Ishikawa (cell line): ENCODE measurements at regions not wholly inside any gene's neighbourhood (a gene's known extent, or its start where the extent isn't known, plus 50 kb on each side); places are given as distances from the start of the nearest gene placed in this dataset.

Source experiments
- CEBPB ChIP-seq: IDR thresholded peaks from 2 replicates; pipeline ENCODE4 v1.6.1; 2012
- TAF1 ChIP-seq: IDR thresholded peaks from 2 replicates; pipeline ENCODE4 v1.6.1; 2012; ENCODE audit warnings: low read depth, mild to moderate bottlenecking
- TF ChIP-seq, protein P1 (sequence below): IDR thresholded peaks from 2 replicates; pipeline ENCODE4 v1.6.1; 2012; ENCODE audit warnings: low read depth, mild to moderate bottlenecking

DNA sequence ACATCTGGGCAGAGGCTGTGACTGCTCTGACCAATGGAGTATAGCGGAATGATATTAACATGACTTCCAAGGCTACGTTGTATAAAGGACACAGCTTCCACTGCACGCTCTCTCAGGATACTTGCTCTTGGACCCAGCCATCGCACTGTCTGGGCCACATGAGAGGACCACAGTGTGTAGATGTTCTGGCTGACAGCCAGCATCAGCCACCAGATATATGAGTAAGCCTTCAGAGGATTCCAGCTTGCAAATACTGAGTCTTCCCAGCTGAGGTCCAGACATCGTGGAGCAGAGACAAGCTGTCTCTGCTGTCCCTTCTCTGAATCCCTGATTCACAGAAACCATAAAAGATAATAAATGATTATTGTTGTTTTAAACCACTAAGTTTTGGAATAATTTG is 146.8 kb upstream of the USP9X start:
- no peak for TF ChIP-seq TAF1
- TF ChIP-seq CEBPB = no peak
- TF ChIP-seq, protein P1, sequence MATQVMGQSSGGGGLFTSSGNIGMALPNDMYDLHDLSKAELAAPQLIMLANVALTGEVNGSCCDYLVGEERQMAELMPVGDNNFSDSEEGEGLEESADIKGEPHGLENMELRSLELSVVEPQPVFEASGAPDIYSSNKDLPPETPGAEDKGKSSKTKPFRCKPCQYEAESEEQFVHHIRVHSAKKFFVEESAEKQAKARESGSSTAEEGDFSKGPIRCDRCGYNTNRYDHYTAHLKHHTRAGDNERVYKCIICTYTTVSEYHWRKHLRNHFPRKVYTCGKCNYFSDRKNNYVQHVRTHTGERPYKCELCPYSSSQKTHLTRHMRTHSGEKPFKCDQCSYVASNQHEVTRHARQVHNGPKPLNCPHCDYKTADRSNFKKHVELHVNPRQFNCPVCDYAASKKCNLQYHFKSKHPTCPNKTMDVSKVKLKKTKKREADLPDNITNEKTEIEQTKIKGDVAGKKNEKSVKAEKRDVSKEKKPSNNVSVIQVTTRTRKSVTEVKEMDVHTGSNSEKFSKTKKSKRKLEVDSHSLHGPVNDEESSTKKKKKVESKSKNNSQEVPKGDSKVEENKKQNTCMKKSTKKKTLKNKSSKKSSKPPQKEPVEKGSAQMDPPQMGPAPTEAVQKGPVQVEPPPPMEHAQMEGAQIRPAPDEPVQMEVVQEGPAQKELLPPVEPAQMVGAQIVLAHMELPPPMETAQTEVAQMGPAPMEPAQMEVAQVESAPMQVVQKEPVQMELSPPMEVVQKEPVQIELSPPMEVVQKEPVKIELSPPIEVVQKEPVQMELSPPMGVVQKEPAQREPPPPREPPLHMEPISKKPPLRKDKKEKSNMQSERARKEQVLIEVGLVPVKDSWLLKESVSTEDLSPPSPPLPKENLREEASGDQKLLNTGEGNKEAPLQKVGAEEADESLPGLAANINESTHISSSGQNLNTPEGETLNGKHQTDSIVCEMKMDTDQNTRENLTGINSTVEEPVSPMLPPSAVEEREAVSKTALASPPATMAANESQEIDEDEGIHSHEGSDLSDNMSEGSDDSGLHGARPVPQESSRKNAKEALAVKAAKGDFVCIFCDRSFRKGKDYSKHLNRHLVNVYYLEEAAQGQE = no peak
